ENCODE measurements at regions not wholly inside any gene's neighbourhood (a gene's known extent, or its start where the extent isn't known, plus 50 kb on each side); places are given as distances from the start of the nearest gene placed in this dataset.

GRCh38 chr3:152709659-152710058 lies 125.3 kb upstream of the P2RY1 start:
- ChIA-PET CTCF (interaction anchor here (0.8 to 1.8 kb wide), 2 partner anchors 122 to 125 kb away, joined by 3 to 6 read pairs; partner anchors contain the start of gene P2RY1), POLR2A (interaction anchor here (1.1 kb wide), 1 partner anchor 14 kb away, joined by 3 read pairs; no protein-coding TSS in a partner anchor)
- Mint-ChIP-seq H3K27me3 (ENCODE audit: insufficient read depth, unreplicated experiment) (no peaks in the 10 kb centered on the region), H3K9me3 (ENCODE audit: unreplicated experiment) (no peaks in the 10 kb centered on the region), H3K36me3 (ENCODE audit: insufficient read depth, unreplicated experiment) (no peaks in the 10 kb centered on the region), H3K4me1 (ENCODE audit: insufficient read depth, unreplicated experiment) (no peaks in the 10 kb centered on the region), H3K27ac (ENCODE audit: low read depth, unreplicated experiment) (no peak overlapping the region), H3K4me3 (ENCODE audit: unreplicated experiment) (no peak overlapping the region)
- intact Hi-C loops (cut with micrococcal nuclease): no loop called here
- no peak for DNase-seq (ENCODE audit: unreplicated experiment)
- TF ChIP-seq, protein P1, sequence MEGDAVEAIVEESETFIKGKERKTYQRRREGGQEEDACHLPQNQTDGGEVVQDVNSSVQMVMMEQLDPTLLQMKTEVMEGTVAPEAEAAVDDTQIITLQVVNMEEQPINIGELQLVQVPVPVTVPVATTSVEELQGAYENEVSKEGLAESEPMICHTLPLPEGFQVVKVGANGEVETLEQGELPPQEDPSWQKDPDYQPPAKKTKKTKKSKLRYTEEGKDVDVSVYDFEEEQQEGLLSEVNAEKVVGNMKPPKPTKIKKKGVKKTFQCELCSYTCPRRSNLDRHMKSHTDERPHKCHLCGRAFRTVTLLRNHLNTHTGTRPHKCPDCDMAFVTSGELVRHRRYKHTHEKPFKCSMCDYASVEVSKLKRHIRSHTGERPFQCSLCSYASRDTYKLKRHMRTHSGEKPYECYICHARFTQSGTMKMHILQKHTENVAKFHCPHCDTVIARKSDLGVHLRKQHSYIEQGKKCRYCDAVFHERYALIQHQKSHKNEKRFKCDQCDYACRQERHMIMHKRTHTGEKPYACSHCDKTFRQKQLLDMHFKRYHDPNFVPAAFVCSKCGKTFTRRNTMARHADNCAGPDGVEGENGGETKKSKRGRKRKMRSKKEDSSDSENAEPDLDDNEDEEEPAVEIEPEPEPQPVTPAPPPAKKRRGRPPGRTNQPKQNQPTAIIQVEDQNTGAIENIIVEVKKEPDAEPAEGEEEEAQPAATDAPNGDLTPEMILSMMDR (IDR thresholded peaks at IDR 0.05; ENCODE audit: unreplicated experiment): no peak
- no TSS peak for BruUV-seq (replicated peaks)

DNA sequence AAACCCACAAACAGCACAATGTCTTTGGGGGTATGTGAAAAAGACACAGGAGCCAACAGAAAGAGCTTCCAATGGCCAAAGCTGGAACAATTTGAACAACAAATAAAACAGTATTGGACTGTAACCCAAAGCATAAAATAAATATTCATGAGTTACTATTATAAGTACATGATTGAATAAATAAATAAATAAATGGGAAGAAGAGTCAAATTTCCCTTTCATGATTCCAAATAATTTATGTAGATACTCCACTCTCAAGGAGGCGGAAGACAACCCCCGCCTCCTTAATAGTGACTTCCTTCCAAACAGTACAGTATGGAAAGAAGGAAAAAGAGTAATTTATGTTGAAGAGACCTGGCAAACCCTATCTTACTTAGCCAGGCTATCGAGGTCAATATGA lies 124.4 kb upstream of the P2RY1 start:
- no peaks in the 10 kb centered on the region for H3K9me3 Mint-ChIP-seq (ENCODE audit: unreplicated experiment)
- H3K27ac Mint-ChIP-seq (ENCODE audit: low read depth, unreplicated experiment): no peak overlapping the region
- no peak for DNase-seq (ENCODE audit: unreplicated experiment)
- TF ChIP-seq, protein P1 (IDR thresholded peaks at IDR 0.05; ENCODE audit: unreplicated experiment): no peak
- ChIA-PET CTCF (interaction anchor here (0.5 to 1.8 kb wide), 4 partner anchors 125 to 645 kb away, joined by 3 to 6 read pairs (median 4); partner anchors contain the start of gene P2RY1), POLR2A (no interaction called here)
- H3K36me3 Mint-ChIP-seq (ENCODE audit: insufficient read depth, unreplicated experiment): no peaks in the 10 kb centered on the region
- BruUV-seq (replicated peaks): no TSS peak
- H3K4me3 Mint-ChIP-seq (ENCODE audit: unreplicated experiment): no peak overlapping the region
- no peaks in the 10 kb centered on the region for H3K27me3 Mint-ChIP-seq (ENCODE audit: insufficient read depth, unreplicated experiment)
- no peaks in the 10 kb centered on the region for H3K4me1 Mint-ChIP-seq (ENCODE audit: insufficient read depth, unreplicated experiment)
- intact Hi-C loops (cut with micrococcal nuclease): no loop called here

DNA sequence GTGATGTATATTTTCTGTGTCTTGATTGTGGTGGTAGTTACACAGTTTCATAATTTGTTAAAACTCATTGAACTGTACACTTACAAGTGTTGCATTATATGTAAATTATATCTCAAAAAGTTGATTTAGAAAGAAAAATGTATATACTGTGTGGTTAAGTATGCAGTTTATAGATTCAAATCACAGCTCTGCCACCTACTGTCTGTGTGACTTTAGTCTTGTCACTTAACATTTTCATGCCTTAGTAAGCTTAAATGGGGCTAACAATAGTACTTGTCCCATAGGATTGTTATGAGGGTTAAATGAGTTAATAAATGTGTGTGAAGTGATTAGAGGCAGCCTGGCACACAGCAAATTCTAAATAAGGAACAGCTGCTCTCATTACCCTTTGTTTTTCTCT lies 120.9 kb upstream of the P2RY1 start:
- no peak for DNase-seq (ENCODE audit: unreplicated experiment)
- ChIA-PET POLR2A (interaction anchor here (0.5 to 1.3 kb wide), 2 partner anchors 12 to 121 kb away, joined by 4 to 5 read pairs; partner anchors contain the start of gene P2RY1), CTCF (no interaction called here)
- Mint-ChIP-seq H3K36me3 (ENCODE audit: insufficient read depth, unreplicated experiment) (no peaks in the 10 kb centered on the region), H3K27me3 (ENCODE audit: insufficient read depth, unreplicated experiment) (no peaks in the 10 kb centered on the region), H3K9me3 (ENCODE audit: unreplicated experiment) (no peaks in the 10 kb centered on the region), H3K4me1 (ENCODE audit: insufficient read depth, unreplicated experiment) (peaks cover 8% of the 10 kb centered on the region), H3K4me3 (ENCODE audit: unreplicated experiment) (no peak overlapping the region), H3K27ac (ENCODE audit: low read depth, unreplicated experiment) (no peak overlapping the region)
- TF ChIP-seq, protein P1 (IDR thresholded peaks at IDR 0.05; ENCODE audit: unreplicated experiment): no peak
- intact Hi-C loops (cut with micrococcal nuclease): no loop called here
- no TSS peak for BruUV-seq (replicated peaks)

DNA sequence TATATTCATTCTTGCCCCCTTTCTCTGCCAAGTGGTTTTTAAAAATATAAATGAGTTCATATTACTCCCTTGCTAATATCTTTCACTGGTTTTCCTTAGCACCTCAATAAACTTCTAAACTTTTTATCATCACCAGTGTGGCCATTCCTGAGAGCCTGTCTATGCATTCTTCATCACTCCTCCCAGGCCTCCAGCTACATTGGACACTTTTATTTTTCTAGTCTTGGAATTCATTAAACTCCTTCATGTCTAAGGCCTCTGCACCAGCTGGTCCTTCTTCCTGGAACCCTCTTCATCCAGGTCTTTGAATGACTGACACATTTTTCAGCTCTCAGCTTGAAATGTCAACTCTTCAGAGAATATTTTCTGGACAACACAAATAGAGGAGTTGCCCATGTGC lies 120.4 kb upstream of the P2RY1 start:
- Mint-ChIP-seq H3K36me3 (ENCODE audit: insufficient read depth, unreplicated experiment) (no peaks in the 10 kb centered on the region), H3K4me1 (ENCODE audit: insufficient read depth, unreplicated experiment) (peaks cover 11% of the 10 kb centered on the region), H3K27me3 (ENCODE audit: insufficient read depth, unreplicated experiment) (no peaks in the 10 kb centered on the region), H3K9me3 (ENCODE audit: unreplicated experiment) (no peaks in the 10 kb centered on the region), H3K4me3 (ENCODE audit: unreplicated experiment) (no peak overlapping the region), H3K27ac (ENCODE audit: low read depth, unreplicated experiment) (no peak overlapping the region)
- BruUV-seq (replicated peaks): no TSS peak
- CTCF ChIA-PET: interaction anchor here (0.6 kb wide), 1 partner anchor 496 kb away, joined by 3 read pairs; no protein-coding TSS in a partner anchor
- TF ChIP-seq, protein P1 (IDR thresholded peaks at IDR 0.05; ENCODE audit: unreplicated experiment): no peak
- POLR2A ChIA-PET: interaction anchor here (0.7 to 1.3 kb wide), 2 partner anchors 120 to 130 kb away, joined by 3 to 4 read pairs; partner anchors contain the start of gene P2RY1
- intact Hi-C loops (cut with micrococcal nuclease): no loop called here
- DNase-seq (ENCODE audit: unreplicated experiment): no peak
